RWPE1 (cell line): ENCODE measurements at regions not wholly inside any gene's neighbourhood (a gene's known extent, or its start where the extent isn't known, plus 50 kb on each side); places are given as distances from the start of the nearest gene placed in this dataset.

Experiments
- CTCF ChIA-PET: fragments of 350-600 bp; sonication (Branson Sonifier 250); formaldehyde crosslinking; extraction: SDS; loops from one replicate; lab custom pipeline; 2021; lab: Yijun Ruan, JAX
- POLR2A ChIA-PET: fragments of 400-600 bp; formaldehyde crosslinking; extraction: SDS; loops from one replicate; lab custom pipeline; 2020; ENCODE audit warnings: antibody characterized with exemption; ENCODE audit not compliant: low non-redundant PET; lab: Yijun Ruan, JAX
- DNase-seq: peaks from one replicate; pipeline ENCODE4 v3.0.0; 2012; ENCODE audit warnings: low spot score
- H3K27ac ChIP-seq: fragments of 450-650 bp; 2 replicates; pipeline ENCODE4 v1.5.1; 2017
- TF ChIP-seq, protein P1 (sequence below): fragments of 450-650 bp; conservative IDR thresholded peaks from 2 replicates; pipeline ENCODE4 v1.5.1; 2017; ENCODE audit warnings: low read depth, mild to moderate bottlenecking

DNA sequence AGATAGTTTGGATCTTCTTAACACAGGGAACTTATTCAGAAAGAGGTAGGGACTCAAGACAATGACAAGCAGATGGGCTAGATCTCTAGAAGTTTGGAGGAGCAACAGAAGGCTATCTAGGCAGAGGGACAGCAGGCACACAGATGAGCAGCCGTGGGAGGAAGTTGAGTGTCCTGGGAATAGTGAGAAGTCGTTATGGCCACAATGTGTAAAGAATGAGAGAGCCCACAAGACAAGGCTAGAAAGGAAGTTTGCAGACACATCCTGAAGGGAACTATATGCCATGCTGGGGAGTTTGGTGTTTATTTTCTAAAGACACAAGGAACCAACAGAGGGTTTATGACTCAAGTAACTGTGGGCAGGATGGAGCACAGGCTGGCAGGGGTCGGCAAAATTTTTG, 160.6 kb downstream of the PALM2AKAP2 start:
- TF ChIP-seq, protein P1, sequence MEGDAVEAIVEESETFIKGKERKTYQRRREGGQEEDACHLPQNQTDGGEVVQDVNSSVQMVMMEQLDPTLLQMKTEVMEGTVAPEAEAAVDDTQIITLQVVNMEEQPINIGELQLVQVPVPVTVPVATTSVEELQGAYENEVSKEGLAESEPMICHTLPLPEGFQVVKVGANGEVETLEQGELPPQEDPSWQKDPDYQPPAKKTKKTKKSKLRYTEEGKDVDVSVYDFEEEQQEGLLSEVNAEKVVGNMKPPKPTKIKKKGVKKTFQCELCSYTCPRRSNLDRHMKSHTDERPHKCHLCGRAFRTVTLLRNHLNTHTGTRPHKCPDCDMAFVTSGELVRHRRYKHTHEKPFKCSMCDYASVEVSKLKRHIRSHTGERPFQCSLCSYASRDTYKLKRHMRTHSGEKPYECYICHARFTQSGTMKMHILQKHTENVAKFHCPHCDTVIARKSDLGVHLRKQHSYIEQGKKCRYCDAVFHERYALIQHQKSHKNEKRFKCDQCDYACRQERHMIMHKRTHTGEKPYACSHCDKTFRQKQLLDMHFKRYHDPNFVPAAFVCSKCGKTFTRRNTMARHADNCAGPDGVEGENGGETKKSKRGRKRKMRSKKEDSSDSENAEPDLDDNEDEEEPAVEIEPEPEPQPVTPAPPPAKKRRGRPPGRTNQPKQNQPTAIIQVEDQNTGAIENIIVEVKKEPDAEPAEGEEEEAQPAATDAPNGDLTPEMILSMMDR = no peak
- ChIA-PET POLR2A (no interaction called here), CTCF (no interaction called here)
- no peak overlapping the region for H3K27ac ChIP-seq
- no peak for DNase-seq

DNA sequence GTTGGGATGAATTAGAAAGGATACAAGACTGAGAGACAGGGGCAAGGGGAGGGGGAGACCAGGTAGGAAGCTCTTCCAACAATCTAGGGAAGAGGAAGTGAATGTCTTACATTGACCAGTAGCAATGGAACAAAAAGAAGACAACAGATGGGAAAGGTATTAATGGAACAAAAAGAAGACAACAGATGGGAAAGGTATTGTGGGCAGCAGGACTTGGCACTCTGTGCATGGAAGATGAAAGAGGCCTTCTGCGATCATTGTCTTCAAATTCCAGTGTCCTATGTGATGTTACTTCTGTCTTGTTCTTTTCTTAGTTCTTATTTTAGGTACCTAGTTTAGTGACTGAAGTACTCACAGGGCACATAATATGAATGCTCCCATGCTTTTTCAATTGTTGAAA, 161.8 kb downstream of the PALM2AKAP2 start:
- DNase-seq = no peak
- POLR2A ChIA-PET = no interaction called here
- TF ChIP-seq, protein P1 = no peak
- CTCF ChIA-PET = no interaction called here
- H3K27ac ChIP-seq = no peak overlapping the region

DNA sequence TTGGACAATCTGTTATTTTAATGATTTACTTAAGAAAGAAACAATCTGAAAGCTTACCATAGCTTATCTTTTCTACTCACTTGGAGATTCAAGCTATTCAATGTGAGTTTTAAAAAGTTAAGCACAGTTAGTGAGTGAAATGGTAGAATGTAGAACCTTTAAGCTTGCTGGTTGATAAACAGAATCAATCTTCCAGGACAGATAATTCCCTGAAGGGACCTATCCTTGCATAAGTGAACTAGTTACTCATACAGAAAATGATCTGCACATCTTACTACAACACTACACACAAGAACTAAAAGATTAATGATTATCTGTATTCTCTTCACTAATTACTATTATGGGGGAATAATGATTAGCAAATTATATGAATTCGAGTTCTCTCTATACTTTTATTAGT, 165.6 kb downstream of the PALM2AKAP2 start:
- TF ChIP-seq, protein P1 = no peak
- no peak for DNase-seq
- ChIA-PET POLR2A (interaction anchor here (0.6 kb wide), 1 partner anchor 26 kb away, joined by 11 read pairs; no protein-coding TSS in a partner anchor), CTCF (interaction anchor here (0.8 to 1.0 kb wide), 2 partner anchors 33 to 42 kb away, joined by 3 to 6 read pairs; no protein-coding TSS in a partner anchor)
- no peak overlapping the region for H3K27ac ChIP-seq

DNA sequence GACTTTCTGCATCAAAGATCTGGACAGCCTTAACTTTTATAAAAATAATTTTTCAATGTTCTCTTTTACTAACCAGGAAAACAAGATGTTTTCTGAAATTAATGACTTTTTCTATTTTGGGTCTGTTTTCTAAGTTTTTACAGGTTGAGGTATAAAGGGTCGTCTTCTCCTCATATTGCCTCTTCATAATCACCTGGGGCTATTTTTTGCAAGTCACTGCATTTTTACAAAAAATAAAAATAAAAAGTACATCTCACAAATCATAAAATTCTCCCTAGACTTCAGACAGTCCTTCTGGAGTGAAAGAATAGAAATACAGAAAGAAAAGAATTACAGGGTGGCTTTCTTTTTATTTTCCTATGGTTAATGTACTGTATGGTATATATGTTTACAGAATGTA, 168.5 kb downstream of the PALM2AKAP2 start:
- POLR2A ChIA-PET = no interaction called here

DNA sequence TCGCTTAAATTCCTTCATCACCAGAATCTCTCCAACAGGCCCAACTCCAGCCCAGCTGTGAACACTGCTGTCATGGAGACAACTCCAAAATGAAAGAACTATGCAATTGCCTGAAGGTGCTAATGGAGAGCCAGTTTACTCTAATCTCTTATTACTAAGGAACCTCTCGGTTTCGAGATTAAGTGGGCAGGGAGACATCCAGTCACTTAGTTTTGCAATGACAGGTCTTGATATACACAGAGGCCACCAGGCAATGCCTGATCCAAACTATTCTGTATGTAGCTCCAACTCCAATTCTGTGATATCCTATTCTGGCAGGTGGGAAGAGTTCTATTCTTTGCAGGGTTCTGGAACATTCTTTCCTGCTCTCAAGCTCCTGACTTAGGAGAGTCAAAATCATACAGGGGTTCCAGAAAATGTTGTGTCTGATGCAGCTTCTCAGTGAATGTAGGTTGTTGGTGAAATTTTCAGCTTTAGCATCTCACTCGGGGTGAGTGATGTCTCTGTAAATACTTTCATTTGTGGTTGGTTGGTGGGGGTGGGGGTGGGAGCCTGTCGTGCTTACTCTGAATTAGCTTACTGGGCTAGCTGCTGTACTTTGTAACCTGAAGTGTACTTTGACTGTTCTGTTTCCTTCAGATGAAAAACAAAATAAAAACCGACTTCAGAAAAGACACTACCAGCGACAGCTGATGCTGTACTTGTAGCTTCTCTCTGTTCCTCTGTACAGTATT, 170.9 kb downstream of the PALM2AKAP2 start:
- no peak overlapping the region for H3K27ac ChIP-seq
- ChIA-PET CTCF (no interaction called here), POLR2A (no interaction called here)
- TF ChIP-seq, protein P1 = no peak
- DNase-seq = no peak

More for the DNA sequence above, 168.5 kb downstream of the PALM2AKAP2 start:
- DNase-seq = no peak
- H3K27ac ChIP-seq = no peak overlapping the region
- CTCF ChIA-PET = no interaction called here
- TF ChIP-seq, protein P1 = no peak

DNA sequence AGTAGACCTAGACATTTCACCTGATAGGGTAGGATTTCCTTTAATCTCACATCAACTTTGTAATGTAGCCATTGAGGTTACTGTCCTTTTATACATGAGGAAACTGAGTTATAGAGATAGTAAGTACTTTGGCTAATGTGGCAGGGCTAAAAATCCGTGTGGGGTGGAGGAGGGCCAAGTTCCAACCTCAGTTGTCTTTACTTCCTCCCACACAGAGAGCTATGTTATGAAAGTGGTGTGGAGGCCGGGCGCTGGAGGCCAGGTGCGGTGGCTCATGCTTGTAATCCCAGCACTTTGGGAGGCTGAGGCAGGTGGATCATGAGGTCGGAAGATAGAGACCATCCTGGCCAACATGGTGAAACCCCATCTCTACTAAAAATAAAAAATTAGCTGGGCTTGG, 173.3 kb downstream of the PALM2AKAP2 start:
- TF ChIP-seq, protein P1 = no peak
- no peak overlapping the region for H3K27ac ChIP-seq
- ChIA-PET CTCF (interaction anchor here (0.5 kb wide), 1 partner anchor 463 kb away, joined by 3 read pairs; no protein-coding TSS in a partner anchor), POLR2A (no interaction called here)
- no peak for DNase-seq
